GM10266 (cell line): ENCODE measurements at regions not wholly inside any gene's neighbourhood (a gene's known extent, or its start where the extent isn't known, plus 50 kb on each side); places are given as distances from the start of the nearest gene placed in this dataset.

Source experiments
- DNase-seq: peaks from one replicate; pipeline ENCODE4 v3.0.0; 2012; ENCODE audit errors: extremely low spot score
- CTCF ChIP-seq: IDR thresholded peaks from 2 replicates; pipeline ENCODE4 v1.5.1; 2012; ENCODE audit warnings: mild to moderate bottlenecking, low read depth; ENCODE audit not compliant: control insufficient read depth, insufficient read depth; ENCODE audit errors: missing control alignments

- no peak for TF ChIP-seq CTCF
- no peak for DNase-seq
These were observed 319.7 kb upstream of the GHITM start for GRCh38 chr10:83819609-83820008.

GRCh38 chr10:83820033-83820432 is 319.3 kb upstream of the GHITM start:
- TF ChIP-seq CTCF: no peak
- DNase-seq: no peak

GRCh38 chr10:83824099-83824498 is 315.2 kb upstream of the GHITM start:
- TF ChIP-seq CTCF: no peak

GRCh38 chr10:83834096-83834495 is 305.2 kb upstream of the GHITM start:
- DNase-seq: no peak
- no peak for TF ChIP-seq CTCF

More at GRCh38 chr10:83824099-83824498, 315.2 kb upstream of the GHITM start:
- no peak for DNase-seq

GRCh38 chr10:83835945-83836745 is 303.2 kb upstream of the GHITM start:
- DNase-seq: no peak
- TF ChIP-seq CTCF: no peak

- DNase-seq: no peak
- TF ChIP-seq CTCF: no peak
These were observed 290.6 kb upstream of the GHITM start for GRCh38 chr10:83848677-83849076.

GRCh38 chr10:83849150-83849549 is 290.2 kb upstream of the GHITM start:
- DNase-seq: no peak
- TF ChIP-seq CTCF: no peak
